Fibroblast of pulmonary artery (primary cell): ENCODE measurements at regions not wholly inside any gene's neighbourhood (a gene's known extent, or its start where the extent isn't known, plus 50 kb on each side); places are given as distances from the start of the nearest gene placed in this dataset.

Source experiments
- DNase-seq: peaks from one replicate; pipeline ENCODE4 v3.0.0-alpha.2; 2010; ENCODE audit warnings: low read depth
- H3K4me3 ChIP-seq: replicated peaks from 2 replicates; pipeline ENCODE4 v1.5.1; 2011; ENCODE audit warnings: low read depth, mild to moderate bottlenecking, control low read depth, low read length, moderate library complexity
- TF ChIP-seq, protein P1 (sequence below): IDR thresholded peaks from 2 replicates; pipeline ENCODE4 v1.5.1; 2011; ENCODE audit warnings: mild to moderate bottlenecking, control low read depth, low read length, inconsistent platforms; ENCODE audit errors: missing control alignments

- no peak for DNase-seq
- TF ChIP-seq, protein P1, sequence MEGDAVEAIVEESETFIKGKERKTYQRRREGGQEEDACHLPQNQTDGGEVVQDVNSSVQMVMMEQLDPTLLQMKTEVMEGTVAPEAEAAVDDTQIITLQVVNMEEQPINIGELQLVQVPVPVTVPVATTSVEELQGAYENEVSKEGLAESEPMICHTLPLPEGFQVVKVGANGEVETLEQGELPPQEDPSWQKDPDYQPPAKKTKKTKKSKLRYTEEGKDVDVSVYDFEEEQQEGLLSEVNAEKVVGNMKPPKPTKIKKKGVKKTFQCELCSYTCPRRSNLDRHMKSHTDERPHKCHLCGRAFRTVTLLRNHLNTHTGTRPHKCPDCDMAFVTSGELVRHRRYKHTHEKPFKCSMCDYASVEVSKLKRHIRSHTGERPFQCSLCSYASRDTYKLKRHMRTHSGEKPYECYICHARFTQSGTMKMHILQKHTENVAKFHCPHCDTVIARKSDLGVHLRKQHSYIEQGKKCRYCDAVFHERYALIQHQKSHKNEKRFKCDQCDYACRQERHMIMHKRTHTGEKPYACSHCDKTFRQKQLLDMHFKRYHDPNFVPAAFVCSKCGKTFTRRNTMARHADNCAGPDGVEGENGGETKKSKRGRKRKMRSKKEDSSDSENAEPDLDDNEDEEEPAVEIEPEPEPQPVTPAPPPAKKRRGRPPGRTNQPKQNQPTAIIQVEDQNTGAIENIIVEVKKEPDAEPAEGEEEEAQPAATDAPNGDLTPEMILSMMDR, result no peak
- no peak overlapping the region for H3K4me3 ChIP-seq
Measured at GRCh38 chr4:152118819-152119553, 358.2 kb upstream of the GATB start.

- no peak for DNase-seq
- H3K4me3 ChIP-seq, result no peak overlapping the region
- TF ChIP-seq, protein P1, result no peak
Measured at GRCh38 chr4:152117933-152118507, 357.2 kb upstream of the GATB start.

DNA sequence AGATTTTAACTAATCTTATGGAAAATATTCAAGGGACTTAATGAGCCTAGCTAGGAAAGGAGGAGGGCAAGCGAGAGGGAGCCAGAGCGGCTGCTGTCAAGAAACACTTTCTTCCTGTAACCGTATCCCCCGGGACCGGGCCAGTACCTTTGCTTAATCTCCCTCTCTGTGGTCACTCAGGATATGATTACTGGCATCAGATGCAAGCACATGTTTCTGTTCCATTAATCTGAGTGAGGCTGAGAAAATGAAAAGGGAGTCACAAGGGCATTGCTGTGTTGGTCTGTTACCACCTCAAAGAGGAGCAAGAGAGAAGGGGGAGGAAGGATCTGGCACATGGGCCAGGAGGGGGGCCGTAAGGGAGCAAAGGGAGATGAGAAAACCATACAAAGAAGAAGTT, 356.7 kb upstream of the GATB start:
- no peak for DNase-seq
- TF ChIP-seq, protein P1, result no peak
- no peak overlapping the region for H3K4me3 ChIP-seq

- no peak for DNase-seq
- TF ChIP-seq, protein P1, result no peak
Measured at GRCh38 chr4:152117054-152117453, 356.2 kb upstream of the GATB start.

DNA sequence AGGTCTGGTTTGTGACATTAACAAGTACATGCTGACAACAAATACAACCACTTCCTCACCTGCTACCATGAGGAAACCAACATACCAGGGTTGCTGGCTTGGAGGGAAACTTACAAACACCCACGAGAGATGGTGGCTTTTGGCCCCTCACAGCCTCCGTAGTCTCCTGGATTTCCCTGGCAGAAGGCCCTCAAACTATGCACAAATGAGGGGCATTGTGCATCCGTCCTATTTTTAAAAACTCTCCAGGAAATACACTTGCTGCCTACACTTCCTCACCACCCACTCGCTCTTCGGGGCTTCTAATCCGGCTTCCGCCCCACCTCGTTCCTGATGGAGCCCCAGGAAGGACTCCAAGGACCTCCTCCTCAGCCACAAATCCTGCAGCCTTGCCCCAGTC, 355.0 kb upstream of the GATB start:
- no peak for DNase-seq
- TF ChIP-seq, protein P1, result no peak
- no peak overlapping the region for H3K4me3 ChIP-seq

More at GRCh38 chr4:152117054-152117453, 356.2 kb upstream of the GATB start:
- H3K4me3 ChIP-seq, result no peak overlapping the region

DNA sequence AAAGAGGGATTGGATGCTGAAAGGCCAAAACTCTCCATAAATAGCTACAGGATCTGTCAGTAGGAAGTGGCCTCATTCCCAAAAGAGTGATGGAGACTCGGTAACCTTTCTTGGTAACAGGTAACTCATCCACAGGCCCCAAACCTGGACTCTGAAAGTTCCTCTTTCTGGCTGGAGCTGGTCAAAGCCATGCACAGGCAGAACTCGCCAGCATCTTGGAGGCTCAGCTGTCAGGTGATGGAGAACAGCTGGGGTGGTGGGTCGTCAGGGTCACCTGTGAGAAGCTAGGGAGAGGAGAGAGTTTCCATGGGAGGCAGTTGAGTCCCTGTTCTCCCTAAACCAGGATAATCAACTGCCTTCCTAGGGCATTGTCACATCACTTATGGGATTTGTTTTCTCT, 354.3 kb upstream of the GATB start:
- TF ChIP-seq, protein P1, result no peak

GRCh38 chr4:152114562-152114961, 353.8 kb upstream of the GATB start:
- no peak overlapping the region for H3K4me3 ChIP-seq
- TF ChIP-seq, protein P1, result no peak
- DNase-seq, result no peak

More for the DNA sequence above, 354.3 kb upstream of the GATB start:
- H3K4me3 ChIP-seq, result no peak overlapping the region
- DNase-seq, result no peak
